Brain microvascular endothelial cell (primary cell): ENCODE measurements at regions not wholly inside any gene's neighbourhood (a gene's known extent, or its start where the extent isn't known, plus 50 kb on each side); places are given as distances from the start of the nearest gene placed in this dataset.

Experiments used
- DNase-seq: peaks from one replicate; pipeline ENCODE4 v3.0.0-alpha.2; 2020
- H3K27ac ChIP-seq: fragments of 250-450 bp; sonication (Bioruptor Pico); 2 replicates; pipeline ENCODE4 v1.5.1; 2020; ENCODE audit warnings: mild to moderate bottlenecking, moderate library complexity
- H3K27me3 ChIP-seq: fragments of 250-450 bp; sonication (Bioruptor Pico); replicated peaks from 2 replicates; pipeline ENCODE4 v1.5.1; 2020; ENCODE audit warnings: mild to moderate bottlenecking
- H3K36me3 ChIP-seq: fragments of 250-450 bp; sonication (Bioruptor Pico); replicated peaks from 2 replicates; pipeline ENCODE4 v1.5.1; 2020; ENCODE audit warnings: mild to moderate bottlenecking
- H3K4me3 ChIP-seq: 2 replicates; pipeline ENCODE4 v1.5.1; 2011; ENCODE audit warnings: low read depth, mild to moderate bottlenecking, control low read depth, low read length, moderate library complexity
- in situ Hi-C: cut with HindIII; loops from 2 replicates; pipeline ENCODE4 v1.10.0; 2017; ENCODE audit warnings: low sequenced_read_pairs, low pct_ligation_motif_present
- TF ChIP-seq, protein P1 (sequence below): IDR thresholded peaks from 2 replicates; pipeline ENCODE4 v1.5.1; 2011; ENCODE audit warnings: low read depth, mild to moderate bottlenecking, moderate library complexity, low read length, control low read depth, inconsistent platforms; ENCODE audit errors: missing control alignments

DNA sequence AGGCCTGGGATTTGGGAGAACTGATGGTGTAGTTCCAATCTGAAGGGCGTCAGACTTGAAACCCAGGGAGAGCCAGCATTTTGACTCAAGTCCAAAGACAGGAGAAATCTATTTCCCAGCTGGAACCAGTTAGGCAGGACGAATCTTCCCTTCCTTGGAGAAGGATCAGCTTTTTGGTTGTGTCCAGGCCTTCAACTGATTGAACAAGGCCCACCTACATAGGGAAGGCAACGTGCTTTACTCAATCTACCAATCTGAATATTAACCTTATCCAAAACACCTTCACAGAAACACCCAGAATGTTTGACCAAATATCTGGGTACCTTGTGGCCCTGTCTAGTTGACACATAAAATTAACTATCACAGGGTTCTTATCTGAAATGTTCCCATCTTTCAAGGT, 221.9 kb upstream of the DLGAP1 start:
- TF ChIP-seq, protein P1, sequence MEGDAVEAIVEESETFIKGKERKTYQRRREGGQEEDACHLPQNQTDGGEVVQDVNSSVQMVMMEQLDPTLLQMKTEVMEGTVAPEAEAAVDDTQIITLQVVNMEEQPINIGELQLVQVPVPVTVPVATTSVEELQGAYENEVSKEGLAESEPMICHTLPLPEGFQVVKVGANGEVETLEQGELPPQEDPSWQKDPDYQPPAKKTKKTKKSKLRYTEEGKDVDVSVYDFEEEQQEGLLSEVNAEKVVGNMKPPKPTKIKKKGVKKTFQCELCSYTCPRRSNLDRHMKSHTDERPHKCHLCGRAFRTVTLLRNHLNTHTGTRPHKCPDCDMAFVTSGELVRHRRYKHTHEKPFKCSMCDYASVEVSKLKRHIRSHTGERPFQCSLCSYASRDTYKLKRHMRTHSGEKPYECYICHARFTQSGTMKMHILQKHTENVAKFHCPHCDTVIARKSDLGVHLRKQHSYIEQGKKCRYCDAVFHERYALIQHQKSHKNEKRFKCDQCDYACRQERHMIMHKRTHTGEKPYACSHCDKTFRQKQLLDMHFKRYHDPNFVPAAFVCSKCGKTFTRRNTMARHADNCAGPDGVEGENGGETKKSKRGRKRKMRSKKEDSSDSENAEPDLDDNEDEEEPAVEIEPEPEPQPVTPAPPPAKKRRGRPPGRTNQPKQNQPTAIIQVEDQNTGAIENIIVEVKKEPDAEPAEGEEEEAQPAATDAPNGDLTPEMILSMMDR, result no peak
- DNase-seq, result no peak
- no peak overlapping the region for H3K27ac ChIP-seq
- in situ Hi-C loops, result no loop called here
- no peaks in the 10 kb centered on the region for H3K36me3 ChIP-seq
- no peak overlapping the region for H3K4me3 ChIP-seq
- no peaks in the 10 kb centered on the region for H3K27me3 ChIP-seq

DNA sequence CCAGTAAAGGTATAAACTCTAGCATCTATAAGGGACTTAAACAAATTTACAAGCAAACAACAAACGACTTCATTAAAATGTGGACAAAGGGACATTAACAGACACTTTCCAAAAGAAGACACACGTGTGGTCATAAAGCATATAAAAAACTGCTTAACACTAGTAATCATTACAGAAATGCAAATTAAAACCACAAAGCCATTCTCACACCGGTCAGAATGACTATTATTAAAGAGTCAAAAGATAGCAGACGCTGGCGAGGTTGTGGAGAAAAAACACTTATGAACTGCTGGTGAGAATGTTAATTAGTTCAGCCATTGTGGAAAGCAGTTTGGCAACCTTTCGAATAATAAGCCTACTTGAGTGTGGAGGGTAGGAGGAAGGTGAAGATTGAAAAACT, 217.1 kb upstream of the DLGAP1 start:
- H3K4me3 ChIP-seq, result no peak overlapping the region
- in situ Hi-C loops, result no loop called here
- no peak for DNase-seq
- H3K36me3 ChIP-seq, result no peaks in the 10 kb centered on the region
- no peaks in the 10 kb centered on the region for H3K27me3 ChIP-seq
- no peak overlapping the region for H3K27ac ChIP-seq
- TF ChIP-seq, protein P1, result no peak

DNA sequence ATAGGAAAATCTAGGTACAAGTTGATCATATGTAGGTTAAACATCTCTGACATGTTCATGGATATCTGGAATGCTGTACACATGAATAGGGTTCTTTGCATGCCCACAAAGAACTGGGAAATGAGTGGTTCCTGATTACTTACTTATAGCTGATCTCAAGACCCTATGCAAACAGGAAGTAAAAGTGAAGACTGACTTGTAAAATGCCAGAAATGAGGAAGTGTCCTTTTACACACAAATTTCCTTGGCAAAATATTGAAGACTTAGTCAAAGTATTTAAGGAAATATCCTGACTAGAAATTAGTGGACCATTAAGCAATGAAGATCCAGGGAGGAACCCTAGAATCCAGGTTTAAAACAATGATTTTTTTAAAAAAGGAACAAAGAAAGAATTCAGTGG, 203.7 kb upstream of the DLGAP1 start:
- H3K4me3 ChIP-seq, result no peak overlapping the region
- DNase-seq, result no peak
- in situ Hi-C loops, result no loop called here
- no peak overlapping the region for H3K27ac ChIP-seq
- TF ChIP-seq, protein P1, result no peak
- H3K36me3 ChIP-seq, result no peaks in the 10 kb centered on the region
- H3K27me3 ChIP-seq, result no peaks in the 10 kb centered on the region

DNA sequence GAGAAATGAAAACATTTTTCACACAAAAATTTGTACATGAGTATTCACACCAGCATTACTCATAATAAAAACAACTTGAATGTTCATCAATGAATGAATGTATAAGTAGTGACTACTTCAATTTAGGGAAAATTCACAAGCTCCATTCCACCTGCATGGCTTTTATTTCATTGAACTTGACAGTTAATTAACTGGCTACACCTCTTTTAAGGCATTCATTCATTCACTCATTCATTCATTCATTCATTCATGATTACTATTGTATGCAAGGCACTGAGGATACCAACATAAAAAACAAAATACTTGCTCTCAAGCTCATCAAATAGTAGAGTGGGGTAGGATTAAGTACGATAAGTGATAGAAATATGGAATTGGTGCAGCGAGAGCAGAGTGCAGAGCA, 198.3 kb upstream of the DLGAP1 start:
- in situ Hi-C loops, result no loop called here
- no peak for DNase-seq
- H3K27me3 ChIP-seq, result no peaks in the 10 kb centered on the region
- H3K4me3 ChIP-seq, result no peak overlapping the region
- H3K27ac ChIP-seq, result no peak overlapping the region
- no peaks in the 10 kb centered on the region for H3K36me3 ChIP-seq
- TF ChIP-seq, protein P1, result no peak

DNA sequence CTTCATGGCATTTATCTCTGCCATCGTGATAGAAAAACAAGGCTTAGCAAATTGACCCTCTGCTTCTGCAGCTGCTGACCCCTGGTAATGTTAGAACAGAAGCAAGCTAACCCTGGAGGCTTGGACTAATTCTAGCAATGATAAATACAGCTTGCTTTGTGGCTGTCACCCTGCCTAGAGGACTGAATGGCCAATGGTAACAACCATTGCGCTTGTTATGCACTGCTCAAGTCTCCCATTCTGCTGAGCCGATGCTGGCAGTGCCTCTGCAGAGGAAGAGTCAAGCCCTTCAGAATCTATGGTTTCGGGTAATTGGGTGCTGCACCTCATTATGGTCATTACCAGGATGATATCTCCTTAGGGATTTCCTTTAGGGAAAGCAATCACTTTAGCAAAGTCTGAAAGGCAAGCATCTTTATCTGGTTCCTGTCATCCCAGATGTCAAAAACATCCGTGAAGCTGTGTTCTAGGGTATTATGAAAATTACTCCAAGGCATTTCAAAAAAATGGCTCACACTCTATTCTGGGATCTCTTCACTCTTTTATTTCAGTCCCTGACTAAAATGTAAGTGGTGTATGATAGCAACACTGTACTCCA, 186.8 kb upstream of the DLGAP1 start:
- Histone ChIP-seq H3K4me3 (no peak overlapping the region), H3K27ac (no peak overlapping the region), H3K27me3 (no peaks in the 10 kb centered on the region), H3K36me3 (no peaks in the 10 kb centered on the region)
- TF ChIP-seq, protein P1, result no peak
- in situ Hi-C loops, result no loop called here
- no peak for DNase-seq

DNA sequence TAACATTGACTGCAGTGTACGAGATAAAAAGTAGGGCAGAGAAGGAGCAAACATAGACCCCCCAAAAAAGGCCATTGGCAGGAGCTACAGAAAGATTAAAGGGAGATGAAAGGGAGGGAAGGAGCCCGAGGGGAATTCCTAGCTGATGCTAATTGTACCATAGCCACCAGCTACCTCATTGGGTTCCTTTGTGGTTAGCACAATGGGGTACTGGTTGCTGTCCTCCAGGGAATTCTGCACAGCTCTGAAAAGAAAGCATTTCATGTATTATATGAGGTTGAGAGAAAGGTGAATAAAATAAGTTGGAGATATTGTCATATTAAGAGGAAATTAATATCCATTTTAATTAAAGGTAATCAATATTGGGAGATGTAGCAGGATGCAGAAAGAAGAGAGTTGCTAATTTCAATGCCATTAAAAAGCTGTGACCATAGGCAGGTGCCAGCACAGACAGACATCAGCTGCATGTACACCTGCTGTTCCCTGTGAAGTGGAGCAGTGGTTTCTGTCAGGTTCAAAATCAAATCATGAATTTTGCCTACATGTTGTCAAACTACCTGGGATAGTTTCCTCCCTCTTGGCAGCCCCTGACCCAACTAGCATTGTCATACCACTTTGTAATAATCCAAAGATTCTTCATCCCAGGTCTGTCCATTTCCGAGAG, 185.4 kb upstream of the DLGAP1 start:
- TF ChIP-seq, protein P1, result no peak
- Histone ChIP-seq H3K27me3 (no peaks in the 10 kb centered on the region), H3K27ac (no peak overlapping the region), H3K4me3 (no peak overlapping the region), H3K36me3 (no peaks in the 10 kb centered on the region)
- DNase-seq, result no peak
- in situ Hi-C loops, result no loop called here
